HG03280 (cell line): ENCODE measurements at regions not wholly inside any gene's neighbourhood (a gene's known extent, or its start where the extent isn't known, plus 50 kb on each side); places are given as distances from the start of the nearest gene placed in this dataset.

ENCODE experiments used
- ATAC-seq: cut with Tn5 transposase; IDR thresholded peaks from one replicate; pipeline ENCODE4 v1.9.1; 2021; ENCODE audit warnings: mild to moderate bottlenecking, moderate library complexity; ENCODE audit not compliant: unreplicated experiment

GRCh38 chr5:125037530-125037929 lies 291.1 kb upstream of the ZNF608 start:
- ATAC-seq = no peak

DNA sequence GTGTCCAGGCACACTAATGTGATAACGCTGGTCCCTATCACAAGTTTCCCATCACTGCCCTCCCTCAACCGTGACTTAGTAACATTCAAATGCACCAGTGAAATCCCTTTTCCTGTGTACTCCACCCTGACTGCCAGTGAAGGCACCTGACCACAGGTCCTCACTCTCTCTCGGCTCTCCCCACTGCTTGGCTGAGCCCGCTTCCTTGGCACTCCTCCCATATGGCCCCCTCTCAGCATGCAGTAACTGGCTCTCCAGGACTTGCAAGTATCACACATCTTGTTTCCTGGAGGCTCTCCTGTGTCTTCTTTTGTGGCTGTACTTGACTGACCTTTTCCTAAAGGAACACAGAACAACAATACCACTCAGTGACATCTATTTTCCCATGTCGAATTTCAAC lies 292.0 kb upstream of the ZNF608 start:
- ATAC-seq = no peak

- no peak for ATAC-seq
These were observed 295.4 kb upstream of the ZNF608 start for GRCh38 chr5:125041798-125042197.

GRCh38 chr5:125042261-125042890 lies 295.9 kb upstream of the ZNF608 start:
- no peak for ATAC-seq

DNA sequence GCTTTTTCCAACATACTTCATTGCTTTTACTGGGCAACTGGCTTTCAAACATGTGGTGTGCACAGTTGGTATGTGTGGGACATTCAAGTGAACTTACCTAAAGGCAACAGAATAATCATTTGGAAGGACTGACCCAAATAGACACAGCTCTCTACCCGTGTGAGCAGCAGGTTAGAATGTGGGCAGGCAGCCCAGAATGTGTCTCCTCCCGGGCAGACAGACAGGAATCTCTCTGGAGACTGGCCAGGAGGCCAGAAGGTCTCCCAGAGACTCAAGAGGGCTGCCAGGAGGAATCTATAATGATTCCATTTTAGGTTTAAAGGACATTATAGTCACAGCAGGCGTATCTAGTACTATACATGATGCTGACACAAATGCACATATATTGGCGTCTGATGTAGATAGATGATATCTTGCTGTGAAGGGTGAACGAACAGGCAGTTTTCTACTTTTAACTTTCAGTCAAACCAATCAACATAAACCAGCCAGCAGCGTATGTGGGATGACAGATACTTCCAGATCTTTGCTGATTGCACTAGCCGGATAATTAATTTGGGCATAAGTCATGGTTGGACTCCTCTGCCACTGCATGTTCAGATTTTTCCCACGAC lies 297.4 kb upstream of the ZNF608 start:
- ATAC-seq = no peak

DNA sequence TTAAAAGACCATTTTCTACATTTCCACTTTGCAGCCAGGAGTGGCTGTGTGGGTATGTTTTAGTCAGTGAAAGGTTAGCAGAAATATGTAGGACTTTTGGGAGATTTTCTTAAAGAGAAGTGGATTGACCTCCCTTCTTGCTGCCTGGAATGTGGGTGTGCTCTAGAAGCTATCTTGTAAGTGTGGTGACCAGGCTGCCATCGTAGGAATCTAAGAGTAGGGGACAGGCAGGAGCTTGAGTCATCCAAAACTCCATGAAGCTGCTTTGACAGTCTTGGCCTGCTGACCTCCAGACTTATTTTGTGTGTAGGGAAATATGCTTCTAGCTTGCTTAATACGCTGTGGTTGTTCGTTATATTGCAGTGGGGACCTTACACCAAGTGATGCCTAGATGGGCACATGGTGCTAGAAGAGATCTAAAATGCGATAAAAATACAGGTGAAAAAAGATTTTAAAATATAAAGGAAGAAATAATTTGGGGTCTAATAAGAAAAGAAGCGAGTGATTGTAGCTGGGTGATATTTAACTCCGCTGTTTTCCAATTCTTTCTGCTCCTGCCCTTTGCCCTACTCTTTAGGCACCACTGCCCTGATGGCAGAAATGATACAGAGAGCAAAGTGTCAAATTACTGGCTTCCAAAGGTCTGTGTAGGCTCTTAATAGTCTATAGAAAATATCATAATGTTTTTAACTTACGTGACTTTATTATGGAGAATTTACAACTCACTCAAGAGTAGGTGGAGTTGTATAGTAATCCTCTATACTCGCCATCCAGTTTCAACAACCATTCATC lies 298.2 kb upstream of the ZNF608 start:
- no peak for ATAC-seq

DNA sequence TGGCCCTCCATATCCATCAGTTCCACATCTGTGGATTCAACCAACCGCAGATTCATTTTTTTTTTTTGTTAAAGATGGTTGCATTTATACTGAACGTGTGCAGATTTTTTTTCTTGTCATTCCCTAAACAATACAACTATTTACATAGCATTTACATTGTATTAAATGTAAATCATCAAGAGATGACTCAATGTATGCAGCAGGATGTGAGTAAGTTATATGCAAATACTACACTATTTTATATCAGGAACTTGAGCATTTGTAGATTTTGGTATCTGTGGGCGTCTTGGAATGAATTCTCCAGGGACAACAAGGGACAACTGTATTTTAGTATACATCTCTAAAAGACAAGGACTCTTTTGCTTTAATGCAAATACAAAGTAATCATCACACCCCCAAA lies 299.2 kb upstream of the ZNF608 start:
- ATAC-seq = no peak

- no peak for ATAC-seq
These were observed 300.4 kb upstream of the ZNF608 start for GRCh38 chr5:125046838-125047237.

GRCh38 chr5:125047871-125048270 lies 301.4 kb upstream of the ZNF608 start:
- ATAC-seq = no peak

GRCh38 chr5:125049721-125050702 lies 303.6 kb upstream of the ZNF608 start:
- no peak for ATAC-seq

DNA sequence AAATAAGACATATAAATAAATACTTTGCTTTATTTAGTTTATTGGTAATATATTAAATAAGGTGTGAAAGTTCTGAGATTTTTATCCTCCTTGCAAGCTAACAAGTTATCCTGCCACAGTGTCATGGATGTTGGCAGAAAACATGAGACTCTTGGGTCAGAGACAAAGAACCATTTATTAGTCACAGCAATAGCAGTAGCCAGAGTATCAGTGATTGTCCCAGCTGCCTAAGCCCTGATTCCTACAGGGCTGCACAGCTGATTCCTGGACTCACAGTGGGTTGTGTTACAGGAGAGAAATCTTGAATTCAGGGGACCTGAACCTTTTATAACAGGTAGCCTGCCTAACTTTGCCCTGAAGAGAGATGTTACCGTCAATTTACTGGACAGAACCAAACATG lies 304.5 kb upstream of the ZNF608 start:
- ATAC-seq = no peak

- no peak for ATAC-seq
These were observed 306.1 kb upstream of the ZNF608 start for GRCh38 chr5:125052584-125052983.

DNA sequence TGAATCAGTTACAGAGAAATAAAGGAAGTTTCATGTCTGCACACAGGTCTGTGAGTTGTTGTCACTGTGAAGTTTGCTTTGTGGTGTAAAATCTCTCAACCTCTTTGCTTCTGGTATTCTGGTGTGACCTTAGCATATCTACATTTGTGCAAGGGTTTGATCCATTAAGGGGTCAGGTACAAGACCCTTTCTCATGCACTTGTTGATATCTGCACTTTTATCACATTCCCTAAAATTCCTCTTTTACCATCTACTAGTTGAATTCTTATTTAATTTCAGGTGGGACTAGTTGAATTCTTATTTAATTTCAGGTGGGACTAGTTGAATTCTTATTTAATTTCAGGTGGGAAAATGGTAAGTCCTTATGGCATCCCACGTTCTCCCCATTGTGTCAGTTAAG lies 306.7 kb upstream of the ZNF608 start:
- ATAC-seq = no peak

GRCh38 chr5:125054146-125054545 lies 307.7 kb upstream of the ZNF608 start:
- no peak for ATAC-seq

- no peak for ATAC-seq
These were observed 310.4 kb upstream of the ZNF608 start for GRCh38 chr5:125056671-125057485.

- no peak for ATAC-seq
These were observed 311.7 kb upstream of the ZNF608 start for GRCh38 chr5:125057912-125058826.

- ATAC-seq = no peak
These were observed 313.0 kb upstream of the ZNF608 start for GRCh38 chr5:125059255-125060002.

DNA sequence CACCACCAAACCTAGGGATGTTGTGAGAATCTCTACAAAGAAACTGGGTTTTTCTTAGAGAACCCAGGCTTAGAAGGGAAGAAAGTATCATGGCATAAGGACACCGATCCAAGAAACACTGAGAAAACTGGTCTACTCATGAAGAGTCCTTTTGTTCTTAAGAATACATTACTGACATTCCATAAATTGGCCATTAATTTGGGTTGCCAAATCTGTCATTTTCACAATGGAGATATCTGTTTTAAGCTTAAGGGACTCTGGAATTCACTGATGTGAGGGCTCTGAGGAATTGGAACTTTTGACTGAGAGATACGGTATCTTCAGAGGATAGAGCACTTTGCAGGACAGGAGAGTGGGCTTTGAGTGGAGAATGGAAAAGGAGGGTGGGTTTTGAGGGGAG lies 315.3 kb upstream of the ZNF608 start:
- ATAC-seq = no peak
